ENCODE measurements at regions not wholly inside any gene's neighbourhood (a gene's known extent, or its start where the extent isn't known, plus 50 kb on each side); places are given as distances from the start of the nearest gene placed in this dataset.

DNA sequence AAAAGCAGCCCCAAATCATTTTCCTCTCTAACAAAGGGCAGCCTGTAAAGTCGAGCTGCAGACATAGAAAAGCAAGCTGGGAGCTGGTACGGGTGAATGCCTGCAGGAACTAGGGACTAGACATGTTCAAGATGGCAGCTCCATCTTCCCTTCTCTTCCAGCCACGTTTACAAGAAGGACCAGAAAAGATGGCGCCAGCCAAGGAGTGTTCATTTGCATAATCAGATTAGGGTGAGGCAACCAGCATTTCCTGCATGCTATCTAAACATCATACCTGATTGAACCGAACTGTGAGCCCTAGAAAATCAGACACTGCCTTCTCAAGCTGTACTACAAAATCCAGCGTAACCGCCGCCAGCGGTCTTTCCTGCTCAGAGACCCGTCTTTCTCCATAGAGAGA is 896.8 kb downstream of the CDH11 start:
- TF ChIP-seq CTCF (IDR thresholded peaks at IDR 0.05) (no peak), POLR2A (IDR thresholded peaks at IDR 0.05) (no peak), POLR2AphosphoS5 (IDR thresholded peaks at IDR 0.05) (no peak)

Measured in stomach (tissue), 4 donors.